ENCODE measurements at regions not wholly inside any gene's neighbourhood (a gene's known extent, or its start where the extent isn't known, plus 50 kb on each side); places are given as distances from the start of the nearest gene placed in this dataset.

- TF ChIP-seq CTCF (IDR thresholded peaks at IDR 0.05) = no peak
- no peak for TF ChIP-seq POLR2A (IDR thresholded peaks at IDR 0.05)
Measured at GRCh38 chr1:4045397-4046010, 145.4 kb upstream of the C1orf174 start.
